GM10266 (cell line): ENCODE measurements at regions not wholly inside any gene's neighbourhood (a gene's known extent, or its start where the extent isn't known, plus 50 kb on each side); places are given as distances from the start of the nearest gene placed in this dataset.

Source experiments
- DNase-seq: peaks from one replicate; pipeline ENCODE4 v3.0.0; 2012; ENCODE audit errors: extremely low spot score
- CTCF ChIP-seq: IDR thresholded peaks from 2 replicates; pipeline ENCODE4 v1.5.1; 2012; ENCODE audit warnings: mild to moderate bottlenecking, low read depth; ENCODE audit not compliant: control insufficient read depth, insufficient read depth; ENCODE audit errors: missing control alignments

GRCh38 chr10:84783909-84784308 is 455.5 kb downstream of the CCSER2 start:
- TF ChIP-seq CTCF, result no peak
- no peak for DNase-seq

GRCh38 chr10:84784749-84785148 is 456.4 kb downstream of the CCSER2 start:
- DNase-seq, result no peak
- no peak for TF ChIP-seq CTCF

- no peak for DNase-seq
- no peak for TF ChIP-seq CTCF
Measured at GRCh38 chr10:84789026-84789425, 460.6 kb downstream of the CCSER2 start.

- no peak for DNase-seq
- TF ChIP-seq CTCF, result no peak
Measured at GRCh38 chr10:84798312-84798711, 469.9 kb downstream of the CCSER2 start.

GRCh38 chr10:84801156-84801555 is 472.8 kb downstream of the CCSER2 start:
- no peak for TF ChIP-seq CTCF
- DNase-seq, result no peak

GRCh38 chr10:84801916-84802315 is 473.5 kb downstream of the CCSER2 start:
- DNase-seq, result no peak
- no peak for TF ChIP-seq CTCF

GRCh38 chr10:84805149-84805548 is 476.8 kb downstream of the CCSER2 start:
- no peak for TF ChIP-seq CTCF
- DNase-seq, result no peak

- DNase-seq, result no peak
Measured at GRCh38 chr10:84811113-84811512, 482.7 kb downstream of the CCSER2 start.

More at GRCh38 chr10:84811113-84811512, 482.7 kb downstream of the CCSER2 start:
- TF ChIP-seq CTCF, result no peak
